Neuronal stem cell (in vitro differentiated cells): ENCODE measurements at regions not wholly inside any gene's neighbourhood (a gene's known extent, or its start where the extent isn't known, plus 50 kb on each side); places are given as distances from the start of the nearest gene placed in this dataset.

ENCODE experiments used
- DNase-seq: peaks from one replicate; pipeline ENCODE4 v3.0.0-alpha.2; 2013; ENCODE audit warnings: low spot score
- H2AFZ ChIP-seq: one replicate; pipeline ENCODE4 v1.6.1; 2013; ENCODE audit warnings: mild to moderate bottlenecking, low read length, inconsistent platforms
- H2AK5ac ChIP-seq: 2 replicates; pipeline ENCODE4 v1.6.1; 2013; ENCODE audit warnings: low read depth, mild to moderate bottlenecking, inconsistent platforms, low read length, moderate library complexity, mixed read lengths
- H2BK120ac ChIP-seq: 2 replicates; pipeline ENCODE4 v1.6.1; 2013; ENCODE audit warnings: low read depth, mild to moderate bottlenecking, inconsistent platforms, low read length, moderate library complexity, mixed read lengths
- H2BK12ac ChIP-seq: one replicate; pipeline ENCODE4 v1.6.1; 2013; ENCODE audit warnings: low read length, inconsistent platforms
- H2BK15ac ChIP-seq: 2 replicates; pipeline ENCODE4 v1.6.1; 2013; ENCODE audit warnings: mild to moderate bottlenecking, low read length, inconsistent platforms, mixed read lengths
- H2BK5ac ChIP-seq: one replicate; pipeline ENCODE4 v1.6.1; 2013; ENCODE audit warnings: inconsistent platforms, mild to moderate bottlenecking, low read length, moderate library complexity
- H3K14ac ChIP-seq: one replicate; pipeline ENCODE4 v1.6.1; 2013; ENCODE audit warnings: low read length, inconsistent platforms
- H3K18ac ChIP-seq: 2 replicates; pipeline ENCODE4 v1.6.1; 2013; ENCODE audit warnings: low read length, inconsistent platforms
- H3K23ac ChIP-seq: 2 replicates; pipeline ENCODE4 v1.6.1; 2013; ENCODE audit warnings: low read depth, mild to moderate bottlenecking, mixed read lengths, low read length, inconsistent platforms; ENCODE audit not compliant: poor library complexity
- H3K27ac ChIP-seq: replicated peaks from 3 replicates; pipeline ENCODE4 v1.5.1; 2013; ENCODE audit warnings: low read length, inconsistent platforms
- H3K27me3 ChIP-seq, 3 experiments: 2 replicates each; pipeline ENCODE4 v1.6.1; 2013; ENCODE audit warnings: low read length in 3 of 3, mild to moderate bottlenecking in 2 of 3, inconsistent platforms in 1 of 3, low read depth in 1 of 3, mixed read lengths in 1 of 3, moderate library complexity in 1 of 3; ENCODE audit not compliant: control insufficient read depth in 3 of 3, insufficient read depth in 3 of 3
- H3K36me3 ChIP-seq, 2 donors: replicated peaks in 1 of 2; 2 replicates each; pipeline ENCODE4 v1.6.1; 2013; ENCODE audit warnings: low read length in 2 of 2; ENCODE audit not compliant: control insufficient read depth in 2 of 2, insufficient read depth in 2 of 2
- H3K4ac ChIP-seq: 2 replicates; pipeline ENCODE4 v1.6.1; 2013; ENCODE audit warnings: inconsistent platforms, mild to moderate bottlenecking, low read length, moderate library complexity
- H3K4me1 ChIP-seq, 2 donors: 1 replicate in 1 of 2; 2 replicates in 1 of 2; pipeline ENCODE4 v1.6.1; 2013; ENCODE audit warnings: low read length in 2 of 2, low read depth in 1 of 2; ENCODE audit not compliant: control insufficient read depth in 2 of 2, insufficient read depth in 1 of 2
- H3K4me2 ChIP-seq: one replicate; pipeline ENCODE4 v1.6.1; 2013; ENCODE audit warnings: mild to moderate bottlenecking, low read length, inconsistent platforms; ENCODE audit not compliant: insufficient read depth, poor library complexity, severe bottlenecking
- H3K4me3 ChIP-seq, 2 donors: 2 replicates each; pipeline ENCODE4 v1.5.1; 2013; ENCODE audit warnings: low read length in 2 of 2, mild to moderate bottlenecking in 2 of 2, inconsistent platforms in 1 of 2, moderate library complexity in 1 of 2
- H3K79me1 ChIP-seq: one replicate; pipeline ENCODE4 v1.6.1; 2013; ENCODE audit warnings: low read depth, mild to moderate bottlenecking, inconsistent platforms, low read length, moderate library complexity
- H3K9ac ChIP-seq: one replicate; pipeline ENCODE4 v1.6.1; 2013; ENCODE audit warnings: mild to moderate bottlenecking, low read depth, low read length, inconsistent platforms; ENCODE audit not compliant: poor library complexity
- H3K9me3 ChIP-seq, 2 donors: replicated peaks in 1 of 2; 2 replicates each; pipeline versions ENCODE3 to v1.6.1; 2013; ENCODE audit warnings: low read length in 2 of 2, mild to moderate bottlenecking in 2 of 2, inconsistent platforms in 1 of 2, low read depth in 1 of 2, mixed read lengths in 1 of 2, moderate library complexity in 1 of 2; ENCODE audit not compliant: control insufficient read depth in 2 of 2, insufficient read depth in 1 of 2
- H4K8ac ChIP-seq: one replicate; pipeline ENCODE4 v1.6.1; 2013; ENCODE audit warnings: low read depth, mild to moderate bottlenecking, inconsistent platforms, low read length, moderate library complexity
- H4K91ac ChIP-seq: one replicate; pipeline ENCODE4 v1.6.1; 2013; ENCODE audit warnings: low read length, low read depth, mild to moderate bottlenecking, inconsistent platforms; ENCODE audit not compliant: poor library complexity
- WGBS, 2 donors: extraction: QIAGEN DNeasy Blood & Tissue Kit; methylation state at CpG; one replicate each; pipeline ENCODE4 v1.1.7; 2013; ENCODE audit warnings: missing lambda C conversion rate in 2 of 2, mixed read lengths in 1 of 2; ENCODE audit not compliant: insufficient read length in 2 of 2, insufficient replicate concordance in 1 of 2; ENCODE audit errors: extremely low coverage in 2 of 2; 5-methylcytosine and 5-hydroxymethylcytosine counted together

DNA sequence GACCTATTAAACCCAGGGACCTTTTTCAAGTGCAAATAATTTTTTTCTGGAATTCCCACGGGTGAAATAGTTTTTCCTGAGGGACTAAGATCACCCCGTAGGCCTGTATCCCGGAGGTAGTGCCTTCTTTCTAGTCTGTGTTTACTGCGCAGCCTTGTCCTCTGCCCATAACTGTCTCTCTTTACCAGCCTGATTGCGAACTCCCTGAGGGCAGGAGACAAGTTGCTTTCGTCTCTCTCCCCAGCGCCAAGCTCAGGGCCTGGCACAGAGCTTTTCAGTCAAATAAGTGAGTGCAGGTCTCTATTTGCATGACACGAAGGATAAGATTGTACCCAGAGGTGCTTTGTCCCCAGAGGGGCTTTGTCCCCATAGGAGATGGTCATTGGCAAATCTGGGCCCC lies 123.9 kb downstream of the DDX1 start:
- Histone ChIP-seq H2AFZ (no peak overlapping the region), H3K9me3 (peaks cover 0 to 3% of the 10 kb centered on the region in 2 donors), H2AK5ac (no peak overlapping the region), H2BK5ac (no peak overlapping the region), H3K27me3 (no peaks in the 10 kb centered on the region), H3K4me2 (no peak overlapping the region), H4K8ac (no peak overlapping the region), H3K4me3 (no peak overlapping the region), H2BK120ac (no peak overlapping the region), H3K4ac (no peak overlapping the region), H3K14ac (no peak overlapping the region), H4K91ac (no peak overlapping the region), H3K23ac (no peak overlapping the region), H3K4me1 (peaks cover 0 to 5% of the 10 kb centered on the region in 2 donors), H3K9ac (no peak overlapping the region), H2BK12ac (no peak overlapping the region), H3K36me3 (no peaks in the 10 kb centered on the region), H2BK15ac (no peak overlapping the region), H3K79me1 (no peaks in the 10 kb centered on the region), H3K27ac (no peak overlapping the region), H3K18ac (no peak overlapping the region)
- DNase-seq = no peak
- WGBS, 2 donors = no CpG with 5 or more reads among the region's 8 CpGs

DNA sequence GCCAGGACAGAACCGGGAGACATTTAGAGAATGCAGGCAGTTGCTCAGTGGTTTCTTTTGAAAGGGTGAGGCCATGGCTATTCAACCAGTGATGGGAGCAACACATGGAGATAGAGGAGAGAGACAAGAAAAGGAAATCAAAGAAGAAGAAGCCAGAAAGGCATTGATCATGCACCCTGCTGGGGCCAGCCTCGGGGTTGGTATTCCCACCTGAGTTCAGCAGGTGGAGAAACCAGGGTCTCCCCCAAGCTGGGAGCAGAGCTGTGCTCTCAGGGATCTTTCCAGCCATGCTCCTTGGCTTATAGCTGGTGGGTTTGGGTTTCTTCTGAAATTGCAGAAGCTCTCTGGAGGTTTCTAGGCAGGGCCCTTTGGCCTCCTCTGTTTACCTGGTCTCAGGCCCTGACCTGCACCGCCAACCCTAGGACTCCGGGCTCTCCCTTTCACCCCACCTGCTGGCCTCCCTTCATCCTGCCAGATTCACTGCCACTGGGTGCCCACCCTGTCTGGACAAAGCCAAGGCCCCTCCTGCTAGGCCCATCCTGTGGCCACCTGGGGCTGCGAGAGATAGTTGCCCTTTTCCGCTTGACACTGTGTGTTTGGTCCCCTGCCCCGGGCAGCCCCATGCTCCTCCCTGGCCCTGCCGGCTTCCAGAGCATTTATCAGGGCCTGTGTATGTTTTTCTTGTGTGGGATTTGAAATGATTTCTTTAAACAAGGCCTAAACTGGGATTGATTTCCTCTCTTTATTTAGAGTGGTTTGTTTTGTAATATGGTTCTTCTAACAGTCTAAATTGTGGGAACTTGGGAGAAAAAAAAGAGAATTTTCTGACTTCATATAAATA lies 126.7 kb downstream of the DDX1 start:
- no peak for DNase-seq
- Histone ChIP-seq H4K8ac (no peak overlapping the region), H3K36me3 (no peaks in the 10 kb centered on the region), H3K4me2 (no peak overlapping the region), H3K9ac (no peak overlapping the region), H2BK15ac (no peak overlapping the region), H2BK12ac (no peak overlapping the region), H3K23ac (no peak overlapping the region), H2AK5ac (no peak overlapping the region), H3K4me3 (no peak overlapping the region), H3K27ac (no peak overlapping the region), H3K79me1 (no peaks in the 10 kb centered on the region), H3K27me3 (no peaks in the 10 kb centered on the region), H3K4ac (no peak overlapping the region), H2AFZ (no peak overlapping the region), H2BK120ac (no peak overlapping the region), H3K18ac (peak overlapping the region; percentile 65), H3K4me1 (peaks cover 0 to 5% of the 10 kb centered on the region in 2 donors), H4K91ac (no peak overlapping the region), H3K9me3 (peaks cover 0 to 2% of the 10 kb centered on the region in 2 donors), H3K14ac (no peak overlapping the region), H2BK5ac (no peak overlapping the region)
- WGBS, 2 donors = no CpG with 5 or more reads among the region's 8 CpGs

DNA sequence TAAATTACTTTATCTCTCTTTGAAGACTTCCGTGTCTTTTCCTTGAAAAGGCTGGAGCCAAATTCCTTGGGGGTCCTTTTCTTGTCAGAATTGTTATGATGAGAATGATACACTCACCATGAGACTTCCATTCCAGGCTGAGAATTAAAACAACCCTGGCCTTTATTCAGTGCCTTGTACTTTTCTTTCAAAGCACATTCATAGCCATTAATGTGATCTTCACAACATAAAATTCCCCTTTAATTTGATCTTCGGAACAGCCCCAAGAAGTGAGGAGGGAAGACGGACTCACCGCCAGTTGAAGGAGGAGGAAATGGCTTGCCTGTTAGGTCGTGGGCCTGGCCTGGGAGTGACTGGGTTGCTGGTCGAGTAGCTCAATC lies 127.3 kb downstream of the DDX1 start:
- Histone ChIP-seq H3K4me2 (no peak overlapping the region), H3K18ac (no peak overlapping the region), H3K4me1 (peaks cover 0 to 5% of the 10 kb centered on the region in 2 donors), H3K14ac (no peak overlapping the region), H3K36me3 (no peaks in the 10 kb centered on the region), H3K9ac (no peak overlapping the region), H2BK120ac (no peak overlapping the region), H3K27ac (no peak overlapping the region), H2AK5ac (no peak overlapping the region), H4K91ac (no peak overlapping the region), H2BK15ac (no peak overlapping the region), H3K4ac (no peak overlapping the region), H3K9me3 (peaks cover 0 to 2% of the 10 kb centered on the region in 2 donors), H2BK12ac (no peak overlapping the region), H3K23ac (no peak overlapping the region), H2AFZ (no peak overlapping the region), H3K27me3 (no peaks in the 10 kb centered on the region), H4K8ac (no peak overlapping the region), H3K4me3 (no peak overlapping the region), H2BK5ac (no peak overlapping the region), H3K79me1 (no peaks in the 10 kb centered on the region)
- no CpG with 5 or more reads among the region's 6 CpGs for WGBS, 2 donors
- no peak for DNase-seq

DNA sequence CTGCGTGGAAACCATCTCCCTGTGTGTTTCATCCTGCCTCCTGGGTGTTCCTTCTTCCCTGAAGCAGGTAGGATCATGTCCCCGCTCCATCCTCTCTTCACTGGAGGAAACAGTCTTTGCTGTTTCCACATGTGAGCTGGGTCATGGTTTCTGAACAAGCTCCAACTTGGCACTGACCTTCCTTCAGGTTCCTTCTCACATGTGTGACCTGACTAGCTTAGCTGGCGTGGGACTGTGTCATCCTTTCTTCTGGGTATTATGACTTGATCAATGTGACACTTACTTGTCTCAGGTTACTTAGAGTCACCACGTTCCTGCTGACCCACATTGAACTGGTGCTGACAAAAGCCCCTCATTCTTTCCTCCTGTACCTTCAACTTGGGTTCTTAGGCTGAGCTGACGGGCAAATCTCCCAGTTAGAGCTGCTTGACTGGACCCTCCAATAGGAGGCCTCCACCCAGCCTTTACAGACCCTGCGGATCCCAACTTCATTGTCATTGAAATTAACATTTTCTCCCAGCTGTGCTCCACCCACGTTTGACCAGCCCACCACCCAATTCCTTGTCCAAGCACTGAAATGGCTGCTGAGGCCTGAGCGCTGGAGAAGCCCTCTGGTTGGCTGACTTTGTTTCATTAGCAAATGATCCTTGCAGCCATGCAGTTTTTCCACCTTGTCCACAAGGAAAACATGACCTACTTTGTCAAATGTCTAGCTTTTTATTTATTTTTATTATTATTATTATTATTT lies 128.1 kb downstream of the DDX1 start:
- H2BK15ac ChIP-seq = no peak overlapping the region
- no peak overlapping the region for H2AFZ ChIP-seq
- H3K4me1 ChIP-seq = peaks cover 0 to 5% of the 10 kb centered on the region in 2 donors
- H3K27me3 ChIP-seq = no peaks in the 10 kb centered on the region
- H2BK120ac ChIP-seq = no peak overlapping the region
- no peak overlapping the region for H3K4me3 ChIP-seq
- no peak overlapping the region for H2AK5ac ChIP-seq
- H3K14ac ChIP-seq = no peak overlapping the region
- H3K23ac ChIP-seq = no peak overlapping the region
- peaks cover 0 to 2% of the 10 kb centered on the region in 2 donors for H3K9me3 ChIP-seq
- H4K8ac ChIP-seq = no peak overlapping the region
- H3K9ac ChIP-seq = no peak overlapping the region
- no peak overlapping the region for H2BK5ac ChIP-seq
- no peak overlapping the region for H3K27ac ChIP-seq
- no peak overlapping the region for H2BK12ac ChIP-seq
- no peak for DNase-seq
- H3K79me1 ChIP-seq = no peaks in the 10 kb centered on the region
- H4K91ac ChIP-seq = no peak overlapping the region
- no peaks in the 10 kb centered on the region for H3K36me3 ChIP-seq
- no peak overlapping the region for H3K4ac ChIP-seq
- H3K18ac ChIP-seq = peak overlapping the region; percentile 11
- no peak overlapping the region for H3K4me2 ChIP-seq
- no CpG with 5 or more reads among the region's 8 CpGs for WGBS, 2 donors
